ENCODE measurements at regions not wholly inside any gene's neighbourhood (a gene's known extent, or its start where the extent isn't known, plus 50 kb on each side); places are given as distances from the start of the nearest gene placed in this dataset.

- no peak for TF ChIP-seq FOXP2 (optimal IDR thresholded peaks at IDR 0.05; ENCODE audit: control extremely low read depth, extremely low read length, insufficient read depth)
- no peak for TF ChIP-seq EZH2 (IDR thresholded peaks at IDR 0.05)
- TF ChIP-seq POLR2AphosphoS5 (IDR thresholded peaks at IDR 0.05; ENCODE audit: borderline replicate concordance, low read depth, low read length) = no peak
- DNase-seq (ENCODE audit: low read depth, low spot score) = no peak
- Histone ChIP-seq H3K36me3 (ENCODE audit: insufficient read depth, low read length) (no peaks in the 10 kb centered on the region), H3K9me3 (ENCODE audit: low read depth, low read length) (no peaks in the 10 kb centered on the region), H3K4me3 (no peak overlapping the region), H3K9ac (ENCODE audit: insufficient read length) (no peak overlapping the region), H3K27ac (no peak overlapping the region)
Measured at GRCh38 chr5:99308131-99308530, 379.3 kb upstream of the CHD1 start.

DNA sequence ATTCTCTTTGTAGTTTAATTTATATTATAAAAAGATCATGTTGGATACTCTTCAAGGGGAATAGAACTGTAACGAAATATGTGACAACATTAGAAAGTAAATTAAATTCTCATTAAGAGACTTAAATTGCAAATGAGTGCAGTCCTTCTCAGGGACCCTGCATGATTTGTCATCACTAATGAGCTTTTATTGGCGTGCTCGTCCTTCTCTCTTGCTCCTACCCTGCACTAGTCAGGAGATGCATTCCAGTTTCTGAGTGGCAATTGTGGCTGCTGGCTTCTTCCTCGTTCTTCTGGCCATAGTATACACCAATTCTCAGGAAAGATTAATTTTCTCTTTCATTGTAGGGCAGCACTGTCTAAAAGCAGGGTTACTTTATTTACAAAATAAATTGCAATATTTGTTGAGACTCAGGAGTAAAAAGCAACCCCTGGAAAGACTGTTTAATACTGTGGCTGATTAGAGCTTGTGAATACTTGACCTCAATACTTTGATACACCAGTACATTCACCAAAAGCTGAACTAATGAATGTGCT lies 376.3 kb upstream of the CHD1 start:
- Histone ChIP-seq H3K36me3 (ENCODE audit: insufficient read depth, low read length) (no peaks in the 10 kb centered on the region), H3K9ac (ENCODE audit: insufficient read length) (no peak overlapping the region), H3K27ac (no peak overlapping the region), H3K9me3 (ENCODE audit: low read depth, low read length) (no peaks in the 10 kb centered on the region), H3K4me3 (no peak overlapping the region)
- DNase-seq (ENCODE audit: low read depth, low spot score) = no peak
- no peak for TF ChIP-seq POLR2AphosphoS5 (IDR thresholded peaks at IDR 0.05; ENCODE audit: borderline replicate concordance, low read depth, low read length)

GRCh38 chr5:99285606-99286005 lies 356.8 kb upstream of the CHD1 start:
- no peak for TF ChIP-seq POLR2AphosphoS5 (IDR thresholded peaks at IDR 0.05; ENCODE audit: borderline replicate concordance, low read depth, low read length)
- TF ChIP-seq EZH2 (IDR thresholded peaks at IDR 0.05) = no peak
- no peak for TF ChIP-seq FOXP2 (optimal IDR thresholded peaks at IDR 0.05; ENCODE audit: control extremely low read depth, extremely low read length, insufficient read depth)
- Histone ChIP-seq H3K9me3 (ENCODE audit: low read depth, low read length) (no peaks in the 10 kb centered on the region), H3K27ac (no peak overlapping the region), H3K36me3 (ENCODE audit: insufficient read depth, low read length) (no peaks in the 10 kb centered on the region), H3K9ac (ENCODE audit: insufficient read length) (no peak overlapping the region), H3K4me3 (no peak overlapping the region)
- no peak for DNase-seq (ENCODE audit: low read depth, low spot score)

DNA sequence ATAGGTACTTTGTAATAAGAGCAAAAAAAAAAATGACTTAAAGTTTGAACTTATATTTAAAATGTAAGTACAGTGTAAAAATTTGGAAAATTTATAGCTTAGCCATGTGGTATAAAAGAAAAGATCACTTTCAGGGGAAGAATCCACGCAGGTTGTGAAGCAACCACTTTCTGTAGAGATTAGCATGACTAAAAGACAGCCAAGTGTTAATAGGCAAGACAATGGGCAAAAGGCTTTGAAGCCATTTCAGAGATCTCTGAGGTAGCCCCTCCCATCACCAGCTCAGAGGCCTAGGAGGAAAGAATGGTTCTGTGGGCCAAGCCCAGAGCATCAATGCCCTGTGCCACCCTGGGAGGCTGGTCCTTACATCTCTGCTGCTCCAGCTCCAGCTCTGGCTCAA lies 346.3 kb upstream of the CHD1 start:
- no peak overlapping the region for H3K9ac ChIP-seq (ENCODE audit: insufficient read length)

DNA sequence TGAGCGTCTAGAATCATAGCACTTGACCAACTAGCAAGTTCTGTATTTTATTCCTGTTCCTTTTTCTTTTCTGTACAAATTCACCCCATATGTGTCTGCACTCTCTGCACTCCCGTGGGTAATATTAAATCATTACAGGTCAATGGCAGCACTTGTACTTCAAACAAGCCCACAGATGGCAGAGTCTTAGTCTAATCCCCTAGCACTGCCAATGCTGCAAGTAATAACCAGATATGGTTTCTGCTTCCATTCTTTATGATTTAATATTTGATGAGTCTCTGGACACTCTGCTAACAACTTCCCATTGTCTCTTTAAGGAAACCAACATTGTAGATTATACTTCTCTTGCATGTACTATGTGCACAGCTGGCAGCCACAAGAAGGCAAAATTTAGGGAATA lies 343.8 kb upstream of the CHD1 start:
- DNase-seq (ENCODE audit: low read depth, low spot score) = no peak
- no peak overlapping the region for H3K27ac ChIP-seq
- H3K4me3 ChIP-seq = no peak overlapping the region
- H3K9me3 ChIP-seq (ENCODE audit: low read depth, low read length) = no peaks in the 10 kb centered on the region
- H3K36me3 ChIP-seq (ENCODE audit: insufficient read depth, low read length) = no peaks in the 10 kb centered on the region
- H3K9ac ChIP-seq (ENCODE audit: insufficient read length) = no peak overlapping the region
- TF ChIP-seq EZH2 (IDR thresholded peaks at IDR 0.05) (no peak), POLR2AphosphoS5 (IDR thresholded peaks at IDR 0.05; ENCODE audit: borderline replicate concordance, low read depth, low read length) (no peak)

More for the DNA sequence above, 346.3 kb upstream of the CHD1 start:
- TF ChIP-seq FOXP2 (optimal IDR thresholded peaks at IDR 0.05; ENCODE audit: control extremely low read depth, extremely low read length, insufficient read depth) = no peak
- no peak for TF ChIP-seq EZH2 (IDR thresholded peaks at IDR 0.05)
- TF ChIP-seq POLR2AphosphoS5 (IDR thresholded peaks at IDR 0.05; ENCODE audit: borderline replicate concordance, low read depth, low read length) = no peak
- no peak overlapping the region for H3K27ac ChIP-seq
- no peak for DNase-seq (ENCODE audit: low read depth, low spot score)
- no peaks in the 10 kb centered on the region for H3K9me3 ChIP-seq (ENCODE audit: low read depth, low read length)
- no peaks in the 10 kb centered on the region for H3K36me3 ChIP-seq (ENCODE audit: insufficient read depth, low read length)
- H3K4me3 ChIP-seq = no peak overlapping the region

DNA sequence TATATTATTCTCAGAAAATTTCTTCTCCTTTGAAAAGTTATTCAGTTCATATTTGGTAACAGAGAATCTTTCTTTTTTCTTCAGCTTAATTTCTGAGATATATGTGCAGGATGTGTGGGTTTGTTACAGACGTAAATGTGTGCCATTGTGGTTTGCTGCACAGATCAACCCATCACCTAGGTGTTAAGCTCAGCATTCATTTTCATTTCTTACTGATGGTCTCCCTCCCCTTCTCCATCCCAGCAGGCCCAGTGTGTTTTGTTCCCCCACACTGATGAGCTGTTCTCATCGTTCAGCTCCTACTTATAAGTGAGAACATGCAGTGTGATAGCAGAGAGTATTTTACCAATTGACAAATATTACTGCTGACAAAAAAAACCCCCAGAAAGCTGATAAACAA lies 330.0 kb upstream of the CHD1 start:
- DNase-seq (ENCODE audit: low read depth, low spot score) = no peak
- Histone ChIP-seq H3K27ac (no peak overlapping the region), H3K9me3 (ENCODE audit: low read depth, low read length) (no peaks in the 10 kb centered on the region), H3K36me3 (ENCODE audit: insufficient read depth, low read length) (no peaks in the 10 kb centered on the region), H3K4me3 (no peak overlapping the region), H3K9ac (ENCODE audit: insufficient read length) (no peak overlapping the region)
- TF ChIP-seq POLR2AphosphoS5 (IDR thresholded peaks at IDR 0.05; ENCODE audit: borderline replicate concordance, low read depth, low read length) = no peak
- no peak for TF ChIP-seq EZH2 (IDR thresholded peaks at IDR 0.05)
- no peak for TF ChIP-seq FOXP2 (optimal IDR thresholded peaks at IDR 0.05; ENCODE audit: control extremely low read depth, extremely low read length, insufficient read depth)

GRCh38 chr5:99248066-99248465 lies 319.3 kb upstream of the CHD1 start:
- Histone ChIP-seq H3K9me3 (ENCODE audit: low read depth, low read length) (no peaks in the 10 kb centered on the region), H3K4me3 (no peak overlapping the region), H3K27ac (no peak overlapping the region), H3K9ac (ENCODE audit: insufficient read length) (no peak overlapping the region), H3K36me3 (ENCODE audit: insufficient read depth, low read length) (no peaks in the 10 kb centered on the region)
- no peak for DNase-seq (ENCODE audit: low read depth, low spot score)
- TF ChIP-seq FOXP2 (optimal IDR thresholded peaks at IDR 0.05; ENCODE audit: control extremely low read depth, extremely low read length, insufficient read depth) = no peak
- TF ChIP-seq POLR2AphosphoS5 (IDR thresholded peaks at IDR 0.05; ENCODE audit: borderline replicate concordance, low read depth, low read length) = no peak
- TF ChIP-seq EZH2 (IDR thresholded peaks at IDR 0.05) = no peak

- Histone ChIP-seq H3K36me3 (ENCODE audit: insufficient read depth, low read length) (no peaks in the 10 kb centered on the region), H3K27ac (no peak overlapping the region), H3K4me3 (no peak overlapping the region), H3K9ac (ENCODE audit: insufficient read length) (no peak overlapping the region), H3K9me3 (ENCODE audit: low read depth, low read length) (no peaks in the 10 kb centered on the region)
- DNase-seq (ENCODE audit: low read depth, low spot score) = no peak
- TF ChIP-seq POLR2AphosphoS5 (IDR thresholded peaks at IDR 0.05; ENCODE audit: borderline replicate concordance, low read depth, low read length) (no peak), FOXP2 (optimal IDR thresholded peaks at IDR 0.05; ENCODE audit: control extremely low read depth, extremely low read length, insufficient read depth) (no peak), EZH2 (IDR thresholded peaks at IDR 0.05) (no peak)
Measured at GRCh38 chr5:99247346-99247745, 318.5 kb upstream of the CHD1 start.

- H3K36me3 ChIP-seq (ENCODE audit: insufficient read depth, low read length) = no peaks in the 10 kb centered on the region
- H3K4me3 ChIP-seq = no peak overlapping the region
- H3K9ac ChIP-seq (ENCODE audit: insufficient read length) = no peak overlapping the region
- no peak for DNase-seq (ENCODE audit: low read depth, low spot score)
- no peak for TF ChIP-seq POLR2AphosphoS5 (IDR thresholded peaks at IDR 0.05; ENCODE audit: borderline replicate concordance, low read depth, low read length)
- TF ChIP-seq FOXP2 (optimal IDR thresholded peaks at IDR 0.05; ENCODE audit: control extremely low read depth, extremely low read length, insufficient read depth) = no peak
- no peak for TF ChIP-seq EZH2 (IDR thresholded peaks at IDR 0.05)
- H3K9me3 ChIP-seq (ENCODE audit: low read depth, low read length) = no peaks in the 10 kb centered on the region
- H3K27ac ChIP-seq = no peak overlapping the region
Measured at GRCh38 chr5:99243111-99243510, 314.3 kb upstream of the CHD1 start.
